ENCODE measurements at regions not wholly inside any gene's neighbourhood (a gene's known extent, or its start where the extent isn't known, plus 50 kb on each side); places are given as distances from the start of the nearest gene placed in this dataset.

DNA sequence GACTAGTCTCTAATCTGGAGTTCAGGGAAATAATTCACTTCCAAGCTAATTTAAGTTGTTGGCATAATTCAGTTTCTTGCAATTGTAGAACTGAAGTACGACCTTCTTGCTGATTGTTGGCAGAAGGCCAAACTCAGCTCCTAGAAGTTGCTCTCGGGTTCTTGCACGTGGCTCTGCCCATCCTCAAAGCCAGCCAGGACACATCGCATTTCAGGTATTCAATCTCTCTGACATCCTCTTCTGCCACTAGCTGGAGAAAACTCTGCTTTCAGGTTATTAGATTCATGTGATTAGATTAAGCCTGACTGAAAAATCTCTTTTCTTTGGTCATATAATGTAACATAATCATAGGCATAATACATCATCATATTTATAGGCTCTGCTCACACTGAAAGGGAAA is 362.0 kb downstream of the ZPLD1 start:
- no peak for TF ChIP-seq GATA3 (IDR thresholded peaks at IDR 0.05; ENCODE audit: low read depth, low read length)
- no peak for TF ChIP-seq GATA2 (IDR thresholded peaks at IDR 0.05; ENCODE audit: low read depth, low read length)

DNA sequence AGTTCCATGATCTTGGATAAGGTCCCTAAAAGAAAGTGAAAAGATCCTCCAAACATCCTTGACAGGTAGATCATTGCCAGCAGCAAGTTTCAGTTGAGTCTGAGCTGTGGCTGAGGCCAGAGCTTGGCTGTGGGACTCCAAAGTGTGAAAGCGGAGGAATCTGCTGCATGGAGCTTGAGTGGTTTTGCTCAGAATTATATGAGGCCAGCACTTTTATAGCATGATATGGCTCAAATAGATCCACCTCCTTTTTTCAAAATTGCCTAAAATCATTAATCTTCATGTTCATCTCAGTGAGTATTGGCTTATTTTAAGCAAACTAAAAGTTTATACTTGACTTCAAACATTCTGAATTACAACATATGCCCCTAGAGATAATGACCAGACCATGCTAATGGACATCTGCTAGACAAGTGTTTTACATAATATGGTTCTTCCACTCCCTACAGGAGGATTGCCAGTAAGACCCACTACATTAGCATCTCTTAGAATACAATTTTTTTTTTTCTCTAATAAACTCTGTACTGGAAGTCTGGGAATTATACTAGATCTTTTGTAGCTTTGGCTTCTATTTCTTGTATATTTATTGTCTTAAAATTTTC is 368.1 kb downstream of the ZPLD1 start:
- TF ChIP-seq GATA3 (IDR thresholded peaks at IDR 0.05; ENCODE audit: low read depth, low read length) (no peak), GATA2 (IDR thresholded peaks at IDR 0.05; ENCODE audit: low read depth, low read length) (no peak)

DNA sequence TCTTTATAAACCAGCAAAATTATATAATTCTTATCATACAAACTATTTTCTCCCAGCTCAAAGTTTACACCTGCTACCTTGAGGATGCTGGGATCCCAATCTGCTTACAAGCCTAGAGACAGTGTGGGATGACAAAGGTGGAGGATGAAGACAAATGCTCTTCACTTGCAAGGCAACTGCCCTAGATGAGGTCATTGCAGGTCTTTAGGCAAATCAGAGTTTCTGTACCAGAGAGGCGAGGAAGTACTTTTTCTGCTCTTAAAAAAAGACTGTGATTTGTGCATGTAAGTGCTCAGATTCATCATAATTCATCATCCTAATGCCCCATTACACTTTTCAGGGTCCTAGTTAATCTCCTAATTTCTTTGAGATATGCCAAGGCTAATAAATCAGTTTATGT is 376.1 kb downstream of the ZPLD1 start:
- TF ChIP-seq GATA2 (IDR thresholded peaks at IDR 0.05; ENCODE audit: low read depth, low read length) (no peak), GATA3 (IDR thresholded peaks at IDR 0.05; ENCODE audit: low read depth, low read length) (no peak)

DNA sequence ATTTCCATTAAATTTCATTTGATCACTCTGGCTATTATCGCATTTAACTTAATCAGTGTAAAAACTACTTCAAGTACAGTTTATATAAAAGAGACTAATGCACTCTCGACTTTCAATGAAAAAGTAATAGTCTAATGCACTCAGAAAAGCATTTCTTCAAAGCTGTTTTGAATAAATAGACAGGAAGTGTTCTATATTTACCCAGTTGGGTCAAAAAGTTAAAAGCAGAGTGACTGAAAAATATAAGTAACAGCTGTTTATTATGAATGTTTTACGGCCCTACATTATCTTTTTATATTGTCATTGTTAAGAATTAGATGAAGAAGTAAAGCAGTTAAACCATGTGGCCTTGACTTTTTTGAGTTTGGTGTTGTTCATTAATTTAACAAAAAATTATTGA is 391.8 kb downstream of the ZPLD1 start:
- TF ChIP-seq GATA3 (IDR thresholded peaks at IDR 0.05; ENCODE audit: low read depth, low read length) (no peak), GATA2 (IDR thresholded peaks at IDR 0.05; ENCODE audit: low read depth, low read length) (no peak)

DNA sequence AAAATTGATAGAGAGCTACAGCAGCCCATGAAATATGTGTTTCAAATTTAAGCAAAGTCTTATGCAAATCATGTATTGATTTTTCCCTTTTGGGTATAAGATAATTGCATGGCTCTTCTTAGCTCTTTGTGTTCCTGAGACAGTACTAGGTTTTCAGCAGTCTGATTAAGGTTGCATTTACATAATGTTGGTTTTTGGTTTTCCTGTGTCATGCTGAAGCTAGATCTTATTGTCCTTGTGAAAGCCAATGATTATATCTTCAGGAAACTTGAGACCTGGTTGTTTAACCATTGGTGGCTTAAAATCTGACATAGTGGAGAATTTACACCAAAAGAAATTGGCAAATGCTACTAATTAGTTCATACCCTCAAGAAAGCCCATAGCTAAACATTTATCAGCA is 392.6 kb downstream of the ZPLD1 start:
- TF ChIP-seq GATA2 (IDR thresholded peaks at IDR 0.05; ENCODE audit: low read depth, low read length) (no peak), GATA3 (IDR thresholded peaks at IDR 0.05; ENCODE audit: low read depth, low read length) (no peak)

DNA sequence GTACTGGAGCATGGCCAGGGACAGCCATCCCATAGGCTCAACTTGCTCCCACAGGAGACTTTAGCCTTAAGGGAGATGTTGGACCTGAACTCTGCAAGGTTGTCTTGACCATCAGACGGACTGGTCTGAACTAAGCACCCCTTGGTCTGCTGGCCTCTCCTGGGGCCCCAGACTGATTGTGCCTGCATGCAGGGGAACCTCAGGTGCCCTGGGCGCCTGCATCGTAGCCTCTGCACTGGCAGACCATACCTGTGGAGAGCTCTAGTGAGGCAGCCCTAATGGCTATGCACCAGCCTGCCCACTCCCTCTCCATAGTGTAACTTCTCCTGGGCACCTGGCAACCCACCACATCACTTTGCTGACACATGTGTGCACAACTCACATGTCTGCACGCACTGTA is 395.6 kb downstream of the ZPLD1 start:
- no peak for TF ChIP-seq GATA2 (IDR thresholded peaks at IDR 0.05; ENCODE audit: low read depth, low read length)
- no peak for TF ChIP-seq GATA3 (IDR thresholded peaks at IDR 0.05; ENCODE audit: low read depth, low read length)

DNA sequence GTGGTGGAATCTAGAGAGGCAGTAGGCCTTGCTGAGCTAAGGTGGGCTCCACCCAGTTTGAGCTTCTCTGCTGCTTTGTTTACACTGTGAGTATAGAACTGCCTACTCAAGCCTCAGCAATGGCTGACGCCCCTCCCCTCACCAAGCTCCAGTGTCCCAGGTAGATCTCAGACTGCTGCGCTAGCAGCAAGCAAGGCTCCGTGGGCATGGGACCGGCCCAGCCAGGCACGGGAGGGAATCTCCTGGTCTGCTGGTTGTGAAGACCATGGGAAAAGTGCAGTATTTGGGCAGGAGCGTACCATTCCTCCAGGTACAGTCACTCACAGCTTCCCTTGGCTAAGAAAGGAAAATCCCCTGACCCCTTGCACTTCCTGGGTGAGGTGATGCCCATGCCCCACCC is 407.1 kb downstream of the ZPLD1 start:
- TF ChIP-seq GATA3 (IDR thresholded peaks at IDR 0.05; ENCODE audit: low read depth, low read length) (no peak), GATA2 (IDR thresholded peaks at IDR 0.05; ENCODE audit: low read depth, low read length) (no peak)

DNA sequence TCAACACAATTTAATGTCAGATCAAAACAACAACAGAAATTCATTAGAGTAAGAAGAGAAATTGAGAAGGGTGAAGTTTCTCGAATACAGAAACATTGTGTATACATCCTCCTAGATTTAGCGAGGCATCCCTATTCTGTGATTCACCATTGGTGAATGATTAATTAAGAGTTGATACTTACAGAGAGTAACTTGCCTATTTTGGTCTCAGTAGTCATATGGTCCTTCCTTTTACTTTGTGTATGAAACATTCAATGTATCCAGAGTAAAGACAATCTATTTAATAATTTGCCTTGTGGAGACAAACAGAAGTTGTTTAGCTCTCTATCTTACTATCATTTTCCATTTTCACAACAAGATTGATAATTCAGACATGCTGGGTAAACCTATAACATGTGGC is 432.0 kb downstream of the ZPLD1 start:
- TF ChIP-seq GATA2 (IDR thresholded peaks at IDR 0.05; ENCODE audit: low read depth, low read length), result no peak
- no peak for TF ChIP-seq GATA3 (IDR thresholded peaks at IDR 0.05; ENCODE audit: low read depth, low read length)

DNA sequence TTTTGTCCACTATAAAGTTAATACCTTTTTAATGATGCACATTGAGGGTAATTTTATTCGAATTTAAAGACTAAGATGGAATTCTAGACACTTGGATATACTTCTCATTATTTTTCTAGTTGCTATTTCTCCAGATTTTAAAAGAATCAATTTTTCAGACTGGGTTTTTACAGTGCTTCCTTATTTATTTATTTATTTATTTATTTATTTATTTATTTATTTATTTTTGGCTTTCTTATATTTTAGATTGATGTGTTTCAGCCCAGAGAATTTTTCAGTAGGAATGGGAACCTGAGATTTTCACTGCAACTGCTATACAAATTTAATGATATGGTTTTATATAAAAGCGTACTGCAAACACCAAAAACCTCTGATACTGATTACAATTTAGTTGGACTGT is 448.7 kb downstream of the ZPLD1 start:
- no peak for TF ChIP-seq GATA3 (IDR thresholded peaks at IDR 0.05; ENCODE audit: low read depth, low read length)
- TF ChIP-seq GATA2 (IDR thresholded peaks at IDR 0.05; ENCODE audit: low read depth, low read length), result no peak

DNA sequence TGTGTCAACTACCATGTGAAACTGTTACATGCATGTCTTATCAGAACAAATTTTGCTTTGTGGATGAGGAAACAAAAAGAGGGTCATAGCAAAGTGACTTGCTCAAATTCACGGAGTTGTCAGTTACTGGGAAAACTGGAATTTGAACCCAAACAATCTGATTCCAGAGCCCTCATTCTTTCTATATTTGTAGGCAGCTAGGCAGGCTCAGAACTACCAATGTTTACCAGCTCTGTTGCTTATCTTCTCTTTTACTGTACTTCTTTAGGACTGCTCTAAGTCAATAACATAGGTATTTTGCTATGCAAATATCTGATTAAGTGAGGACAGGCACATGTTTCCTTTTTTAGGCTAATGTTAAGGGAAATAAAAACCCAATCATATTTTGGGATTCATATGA is 450.5 kb downstream of the ZPLD1 start:
- TF ChIP-seq GATA3 (IDR thresholded peaks at IDR 0.05; ENCODE audit: low read depth, low read length), result no peak
- TF ChIP-seq GATA2 (IDR thresholded peaks at IDR 0.05; ENCODE audit: low read depth, low read length), result no peak

DNA sequence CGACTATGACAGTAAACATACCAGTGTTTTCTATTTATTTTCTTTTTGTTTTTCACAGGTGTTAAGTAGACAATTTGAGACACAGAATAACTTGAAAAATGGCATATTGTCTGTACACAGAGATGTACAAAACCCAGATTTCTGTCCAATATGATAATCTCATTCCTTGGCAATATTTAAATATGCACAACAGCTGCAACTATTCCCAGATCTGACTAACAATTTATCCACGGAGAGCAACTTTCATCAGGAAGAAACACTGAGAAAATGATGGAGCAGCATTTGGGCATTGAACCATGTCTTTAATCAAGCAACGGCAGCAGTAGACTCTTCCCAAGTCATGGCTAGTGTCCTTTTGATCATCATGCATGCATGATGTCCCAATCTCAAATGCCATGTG is 452.6 kb downstream of the ZPLD1 start:
- TF ChIP-seq GATA2 (IDR thresholded peaks at IDR 0.05; ENCODE audit: low read depth, low read length), result no peak
- no peak for TF ChIP-seq GATA3 (IDR thresholded peaks at IDR 0.05; ENCODE audit: low read depth, low read length)

DNA sequence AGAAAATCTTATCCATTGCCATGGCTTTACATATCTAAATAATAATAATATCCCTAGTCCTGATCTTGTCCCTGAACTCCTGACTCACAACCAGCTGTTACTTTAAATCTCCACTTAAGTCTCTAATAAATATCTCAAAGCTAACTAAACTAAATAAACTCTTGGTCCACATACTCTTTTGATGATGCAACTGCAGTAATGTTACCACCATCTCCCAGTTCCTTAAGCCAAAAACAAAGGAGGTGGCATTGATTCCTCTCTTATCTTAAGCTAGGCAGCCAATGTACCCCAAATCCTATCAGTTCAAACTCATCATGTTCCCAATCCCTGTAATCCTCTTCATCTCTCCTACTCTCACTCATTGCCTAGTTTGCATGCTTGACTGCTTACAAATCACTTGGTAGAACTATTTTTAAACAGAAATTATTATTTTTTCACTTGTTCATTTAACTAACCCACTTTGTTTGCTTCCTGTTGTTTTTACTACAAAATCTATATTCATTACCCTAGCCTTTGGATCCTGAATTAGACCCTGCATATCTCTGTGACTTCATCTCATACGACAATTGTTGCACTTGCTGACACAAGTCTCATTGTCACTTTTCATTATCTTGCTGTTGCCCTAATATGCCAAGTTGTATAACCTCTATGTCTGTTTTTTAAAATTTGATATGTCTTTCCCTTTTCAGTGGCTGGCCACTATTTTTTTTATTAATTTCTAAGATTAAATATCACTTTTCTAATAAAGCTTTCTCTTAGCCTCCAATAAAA is 462.2 kb downstream of the ZPLD1 start:
- TF ChIP-seq GATA2 (IDR thresholded peaks at IDR 0.05; ENCODE audit: low read depth, low read length), result no peak
- TF ChIP-seq GATA3 (IDR thresholded peaks at IDR 0.05; ENCODE audit: low read depth, low read length), result no peak

DNA sequence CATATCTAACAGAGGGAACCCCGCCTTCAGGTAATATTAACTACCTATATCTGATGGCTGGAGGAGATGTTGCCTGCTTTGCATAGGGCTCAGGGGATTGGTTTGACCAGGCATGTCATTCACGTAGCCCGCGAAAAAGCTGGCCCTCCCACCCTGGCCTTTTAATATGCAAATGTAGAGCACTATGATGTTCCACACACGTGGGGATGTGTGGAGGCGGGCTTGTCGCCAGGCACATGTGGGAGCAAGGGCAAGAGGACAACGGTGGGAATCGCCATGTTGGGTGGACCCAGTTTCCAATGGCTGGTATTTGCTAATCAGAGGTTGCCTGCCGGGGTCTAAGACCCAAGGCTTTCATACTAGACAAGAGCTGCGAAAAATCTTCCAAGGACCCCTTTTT is 469.8 kb downstream of the ZPLD1 start:
- TF ChIP-seq GATA3 (IDR thresholded peaks at IDR 0.05; ENCODE audit: low read depth, low read length) (no peak), GATA2 (IDR thresholded peaks at IDR 0.05; ENCODE audit: low read depth, low read length) (no peak)

DNA sequence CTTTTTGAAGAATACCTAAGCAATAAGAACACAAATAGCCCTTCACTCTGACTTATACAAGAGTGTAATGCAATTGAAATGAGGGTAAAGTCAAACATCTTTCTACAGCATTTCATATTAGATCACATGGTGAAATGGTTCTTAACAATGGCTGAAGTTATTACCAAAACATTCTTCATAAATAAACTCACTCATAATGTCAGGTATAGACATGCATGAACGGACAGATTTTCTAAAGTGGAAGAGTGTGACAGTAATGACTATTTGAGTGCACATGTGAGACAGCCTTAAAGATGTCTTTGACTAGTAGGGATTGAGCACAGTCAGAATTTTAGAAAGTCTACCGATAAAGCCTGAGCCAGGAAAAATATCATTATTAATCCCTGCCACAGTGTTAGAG is 471.0 kb downstream of the ZPLD1 start:
- TF ChIP-seq GATA3 (IDR thresholded peaks at IDR 0.05; ENCODE audit: low read depth, low read length) (no peak), GATA2 (IDR thresholded peaks at IDR 0.05; ENCODE audit: low read depth, low read length) (no peak)

DNA sequence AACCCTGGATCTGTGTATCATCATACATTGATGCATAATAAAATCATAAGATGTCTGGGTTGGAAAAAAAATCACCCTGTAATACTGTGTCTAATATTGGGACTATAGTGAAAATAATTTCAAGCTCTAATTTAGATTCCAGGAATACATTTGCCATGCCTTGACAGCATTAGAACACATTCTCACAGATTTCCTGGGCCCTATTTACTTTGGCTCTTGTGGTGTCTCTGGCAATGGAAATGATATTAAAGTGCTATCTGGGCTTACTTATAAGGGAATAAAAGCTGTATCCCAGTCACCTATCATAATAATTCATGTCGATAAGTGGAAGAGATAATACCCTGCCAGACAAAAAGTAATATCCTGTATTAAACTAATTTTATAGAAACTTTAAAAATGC is 472.0 kb downstream of the ZPLD1 start:
- TF ChIP-seq GATA3 (IDR thresholded peaks at IDR 0.05; ENCODE audit: low read depth, low read length), result no peak
- no peak for TF ChIP-seq GATA2 (IDR thresholded peaks at IDR 0.05; ENCODE audit: low read depth, low read length)
